H1 (cell line): ENCODE measurements at regions not wholly inside any gene's neighbourhood (a gene's known extent, or its start where the extent isn't known, plus 50 kb on each side); places are given as distances from the start of the nearest gene placed in this dataset.

Experiments
- TF ChIP-seq, protein P1 (sequence below), 3 experiments: IDR thresholded peaks; 1 replicate in 2 of 3; 2 replicates in 1 of 3; pipeline versions ENCODE4 v1.5.1 to v1.6.1; 2011; ENCODE audit warnings: low read length in 3 of 3, mild to moderate bottlenecking in 3 of 3, inconsistent platforms in 2 of 3, low read depth in 1 of 3, moderate library complexity in 1 of 3; ENCODE audit not compliant: insufficient read depth in 1 of 3; ENCODE audit errors: control extremely low read depth in 1 of 3

DNA sequence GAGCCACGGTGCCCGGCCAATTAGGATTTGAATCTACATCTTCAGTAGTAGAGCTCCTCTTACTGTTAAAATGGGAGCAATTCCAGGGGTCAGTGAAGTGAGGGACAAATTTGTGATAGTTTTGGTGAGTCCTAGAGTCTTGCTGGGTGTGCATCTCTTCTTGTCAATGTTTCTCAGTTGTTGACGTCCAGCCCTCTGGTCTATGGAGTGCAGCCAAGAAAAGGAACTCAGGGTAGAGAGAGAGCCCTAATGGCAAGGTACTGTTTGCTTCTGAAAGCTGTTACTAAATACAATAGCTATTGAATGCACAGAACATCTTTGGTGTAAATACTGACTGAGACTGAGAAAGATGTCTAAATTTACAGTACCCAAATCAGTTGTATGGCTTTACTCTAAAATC lies 282.5 kb upstream of the SALL1 start (continued):
- TF ChIP-seq, protein P1, sequence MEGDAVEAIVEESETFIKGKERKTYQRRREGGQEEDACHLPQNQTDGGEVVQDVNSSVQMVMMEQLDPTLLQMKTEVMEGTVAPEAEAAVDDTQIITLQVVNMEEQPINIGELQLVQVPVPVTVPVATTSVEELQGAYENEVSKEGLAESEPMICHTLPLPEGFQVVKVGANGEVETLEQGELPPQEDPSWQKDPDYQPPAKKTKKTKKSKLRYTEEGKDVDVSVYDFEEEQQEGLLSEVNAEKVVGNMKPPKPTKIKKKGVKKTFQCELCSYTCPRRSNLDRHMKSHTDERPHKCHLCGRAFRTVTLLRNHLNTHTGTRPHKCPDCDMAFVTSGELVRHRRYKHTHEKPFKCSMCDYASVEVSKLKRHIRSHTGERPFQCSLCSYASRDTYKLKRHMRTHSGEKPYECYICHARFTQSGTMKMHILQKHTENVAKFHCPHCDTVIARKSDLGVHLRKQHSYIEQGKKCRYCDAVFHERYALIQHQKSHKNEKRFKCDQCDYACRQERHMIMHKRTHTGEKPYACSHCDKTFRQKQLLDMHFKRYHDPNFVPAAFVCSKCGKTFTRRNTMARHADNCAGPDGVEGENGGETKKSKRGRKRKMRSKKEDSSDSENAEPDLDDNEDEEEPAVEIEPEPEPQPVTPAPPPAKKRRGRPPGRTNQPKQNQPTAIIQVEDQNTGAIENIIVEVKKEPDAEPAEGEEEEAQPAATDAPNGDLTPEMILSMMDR (IDR thresholded peaks at IDR 0.05; ENCODE audit: control extremely low read depth in 1 of 3, insufficient read depth in 1 of 3, low read depth in 1 of 3, low read length in 3 of 3): no peak
